Nephron progenitor cell (in vitro differentiated cells): ENCODE measurements at regions not wholly inside any gene's neighbourhood (a gene's known extent, or its start where the extent isn't known, plus 50 kb on each side); places are given as distances from the start of the nearest gene placed in this dataset.

Experiments used
- DNase-seq: peaks from one replicate; pipeline ENCODE4 v3.0.0; 2021
- H3K27ac Mint-ChIP-seq: 2 replicates; pipeline ENCODE4 v1.8.0; 2021; ENCODE audit warnings: mild to moderate bottlenecking, moderate library complexity, mixed read lengths
- H3K27me3 Mint-ChIP-seq: 2 replicates; pipeline ENCODE4 v1.8.0; 2021; ENCODE audit warnings: mild to moderate bottlenecking, low read depth, mixed read lengths; ENCODE audit not compliant: poor library complexity
- H3K36me3 Mint-ChIP-seq: 2 replicates; pipeline ENCODE4 v1.8.0; 2021; ENCODE audit warnings: low read depth, mixed read lengths
- H3K4me1 Mint-ChIP-seq: 2 replicates; pipeline ENCODE4 v1.8.0; 2021; ENCODE audit warnings: mixed read lengths
- H3K4me3 Mint-ChIP-seq: 2 replicates; pipeline ENCODE4 v1.8.0; 2021; ENCODE audit warnings: mild to moderate bottlenecking, moderate library complexity, mixed read lengths
- H3K9me3 Mint-ChIP-seq: 2 replicates; pipeline ENCODE4 v1.8.0; 2021; ENCODE audit warnings: mild to moderate bottlenecking, moderate library complexity, mixed read lengths
- TF ChIP-seq, protein P1 (sequence below): fragments of 200-600 bp; sonication (generic); IDR thresholded peaks from 2 replicates; pipeline ENCODE4 v1.5.0; 2021; ENCODE audit warnings: antibody characterized with exemption

GRCh38 chr10:36380538-36380937 is 738.4 kb upstream of the FZD8 start:
- Mint-ChIP-seq H3K4me1 (no peaks in the 10 kb centered on the region), H3K27ac (no peak overlapping the region), H3K36me3 (peaks cover 4% of the 10 kb centered on the region), H3K27me3 (peaks cover 4% of the 10 kb centered on the region), H3K4me3 (no peak overlapping the region), H3K9me3 (no peaks in the 10 kb centered on the region)
- TF ChIP-seq, protein P1, sequence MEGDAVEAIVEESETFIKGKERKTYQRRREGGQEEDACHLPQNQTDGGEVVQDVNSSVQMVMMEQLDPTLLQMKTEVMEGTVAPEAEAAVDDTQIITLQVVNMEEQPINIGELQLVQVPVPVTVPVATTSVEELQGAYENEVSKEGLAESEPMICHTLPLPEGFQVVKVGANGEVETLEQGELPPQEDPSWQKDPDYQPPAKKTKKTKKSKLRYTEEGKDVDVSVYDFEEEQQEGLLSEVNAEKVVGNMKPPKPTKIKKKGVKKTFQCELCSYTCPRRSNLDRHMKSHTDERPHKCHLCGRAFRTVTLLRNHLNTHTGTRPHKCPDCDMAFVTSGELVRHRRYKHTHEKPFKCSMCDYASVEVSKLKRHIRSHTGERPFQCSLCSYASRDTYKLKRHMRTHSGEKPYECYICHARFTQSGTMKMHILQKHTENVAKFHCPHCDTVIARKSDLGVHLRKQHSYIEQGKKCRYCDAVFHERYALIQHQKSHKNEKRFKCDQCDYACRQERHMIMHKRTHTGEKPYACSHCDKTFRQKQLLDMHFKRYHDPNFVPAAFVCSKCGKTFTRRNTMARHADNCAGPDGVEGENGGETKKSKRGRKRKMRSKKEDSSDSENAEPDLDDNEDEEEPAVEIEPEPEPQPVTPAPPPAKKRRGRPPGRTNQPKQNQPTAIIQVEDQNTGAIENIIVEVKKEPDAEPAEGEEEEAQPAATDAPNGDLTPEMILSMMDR: no peak
- no peak for DNase-seq

- TF ChIP-seq, protein P1: no peak
- H3K27me3 Mint-ChIP-seq: peaks cover 5% of the 10 kb centered on the region
- no peaks in the 10 kb centered on the region for H3K36me3 Mint-ChIP-seq
- H3K4me3 Mint-ChIP-seq: no peak overlapping the region
- peaks cover 5% of the 10 kb centered on the region for H3K4me1 Mint-ChIP-seq
- DNase-seq: no peak
- no peak overlapping the region for H3K27ac Mint-ChIP-seq
- H3K9me3 Mint-ChIP-seq: peaks cover 16% of the 10 kb centered on the region
These were observed 733.0 kb upstream of the FZD8 start for GRCh38 chr10:36375107-36375506.

- TF ChIP-seq, protein P1: no peak
- no peaks in the 10 kb centered on the region for H3K36me3 Mint-ChIP-seq
- peaks cover 9% of the 10 kb centered on the region for H3K27me3 Mint-ChIP-seq
These were observed 731.5 kb upstream of the FZD8 start for GRCh38 chr10:36373424-36374096.

GRCh38 chr10:36367362-36367761 is 725.3 kb upstream of the FZD8 start:
- TF ChIP-seq, protein P1: no peak
- Mint-ChIP-seq H3K36me3 (no peaks in the 10 kb centered on the region), H3K27me3 (peaks cover 13% of the 10 kb centered on the region), H3K9me3 (peaks cover 2% of the 10 kb centered on the region), H3K27ac (no peak overlapping the region), H3K4me3 (no peak overlapping the region), H3K4me1 (no peaks in the 10 kb centered on the region)
- DNase-seq: no peak

More at GRCh38 chr10:36373424-36374096, 731.5 kb upstream of the FZD8 start:
- Mint-ChIP-seq H3K27ac (no peak overlapping the region), H3K4me3 (no peak overlapping the region), H3K9me3 (peaks cover 16% of the 10 kb centered on the region), H3K4me1 (peaks cover 5% of the 10 kb centered on the region)
- no peak for DNase-seq

- no peaks in the 10 kb centered on the region for H3K9me3 Mint-ChIP-seq
- H3K4me3 Mint-ChIP-seq: no peak overlapping the region
- no peaks in the 10 kb centered on the region for H3K4me1 Mint-ChIP-seq
- no peaks in the 10 kb centered on the region for H3K36me3 Mint-ChIP-seq
- no peak for DNase-seq
- TF ChIP-seq, protein P1: no peak
- no peak overlapping the region for H3K27ac Mint-ChIP-seq
- peaks cover 8% of the 10 kb centered on the region for H3K27me3 Mint-ChIP-seq
These were observed 724.7 kb upstream of the FZD8 start for GRCh38 chr10:36366843-36367242.

GRCh38 chr10:36366065-36366464 is 724.0 kb upstream of the FZD8 start:
- no peaks in the 10 kb centered on the region for H3K9me3 Mint-ChIP-seq

More at GRCh38 chr10:36366065-36366464, 724.0 kb upstream of the FZD8 start:
- no peak overlapping the region for H3K27ac Mint-ChIP-seq
- no peaks in the 10 kb centered on the region for H3K4me1 Mint-ChIP-seq
- H3K27me3 Mint-ChIP-seq: peaks cover 8% of the 10 kb centered on the region
- no peak for DNase-seq
- no peak overlapping the region for H3K4me3 Mint-ChIP-seq
- no peaks in the 10 kb centered on the region for H3K36me3 Mint-ChIP-seq
- TF ChIP-seq, protein P1: no peak
